GM20431 (cell line): ENCODE measurements at regions not wholly inside any gene's neighbourhood (a gene's known extent, or its start where the extent isn't known, plus 50 kb on each side); places are given as distances from the start of the nearest gene placed in this dataset.

Experiments used
- in situ Hi-C: fragments of 300-500 bp; cut with MseI, MboI; formaldehyde crosslinking; loops from one replicate; pipeline ENCODE4 v1.15.0; 2020; ENCODE audit warnings: low sequenced_read_pairs; ENCODE audit not compliant: unreplicated experiment

- in situ Hi-C loops: no loop called here
These were observed 53.8 kb upstream of the FBN2 start for GRCh38 chr5:128591598-128592455.

DNA sequence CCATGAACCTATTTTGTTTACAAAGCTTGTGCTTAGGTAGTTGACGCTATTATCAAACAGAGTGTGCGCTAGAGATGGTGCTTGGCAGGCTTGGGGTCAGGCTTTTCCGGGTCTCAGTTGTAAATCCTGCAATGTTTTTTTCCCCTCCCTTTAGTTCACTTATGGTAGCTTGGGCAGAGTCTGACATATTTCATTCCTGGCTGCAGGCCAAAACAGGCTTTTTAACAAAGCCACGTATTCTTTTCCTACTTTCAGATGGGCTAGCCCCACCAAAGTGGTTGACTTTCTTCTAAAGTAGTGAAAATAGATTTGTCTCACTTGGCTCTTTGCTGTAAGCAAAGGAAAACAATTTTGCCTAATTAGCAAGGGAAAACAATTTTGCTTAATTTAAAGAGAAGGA, 58.0 kb upstream of the FBN2 start:
- in situ Hi-C loops: no loop called here

- in situ Hi-C loops: no loop called here
These were observed 59.1 kb upstream of the FBN2 start for GRCh38 chr5:128597156-128597555.

DNA sequence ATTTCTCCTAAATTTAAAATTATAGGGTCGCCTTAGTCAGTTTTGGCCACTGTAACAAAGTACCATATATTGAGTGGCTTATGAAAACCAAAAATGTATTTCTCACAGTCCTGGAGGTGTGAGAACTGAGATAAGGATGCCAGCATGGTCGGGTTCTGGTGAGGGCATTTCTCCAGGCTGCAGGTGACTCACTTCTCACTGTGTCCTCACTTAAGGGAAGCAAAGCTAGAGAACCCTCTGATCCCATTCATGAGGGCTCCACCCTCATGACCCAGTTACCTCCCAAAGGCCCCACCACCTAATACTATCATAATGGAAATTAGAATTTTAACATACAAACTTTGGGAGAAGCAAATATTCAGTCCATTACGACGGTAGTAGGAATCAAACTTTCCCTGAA, 75.1 kb upstream of the FBN2 start:
- in situ Hi-C loops: no loop called here

- in situ Hi-C loops: no loop called here
These were observed 75.7 kb upstream of the FBN2 start for GRCh38 chr5:128613766-128614165.

GRCh38 chr5:128615578-128615977, 77.5 kb upstream of the FBN2 start:
- in situ Hi-C loops: no loop called here

GRCh38 chr5:128626536-128627090, 88.6 kb upstream of the FBN2 start:
- in situ Hi-C loops: no loop called here

DNA sequence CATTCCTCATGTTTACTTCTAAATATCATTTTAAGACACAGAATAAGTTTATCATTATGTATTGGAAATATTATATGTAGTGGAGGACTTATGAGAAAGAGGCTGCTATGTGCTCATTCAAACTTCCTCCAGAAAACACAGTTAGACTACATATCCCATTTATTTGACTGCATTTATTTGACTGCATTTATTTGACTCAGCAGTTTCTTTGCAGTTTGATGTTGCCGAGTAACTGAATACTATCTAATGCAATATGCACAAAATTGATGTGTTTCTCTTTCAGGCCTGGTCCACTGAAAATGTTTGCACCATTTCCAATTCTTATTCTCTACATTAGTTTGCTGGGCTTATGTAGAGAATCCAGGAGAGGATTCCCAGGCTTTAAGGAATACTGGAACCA, 89.9 kb upstream of the FBN2 start:
- in situ Hi-C loops: no loop called here

- in situ Hi-C loops: no loop called here
These were observed 91.1 kb upstream of the FBN2 start for GRCh38 chr5:128629157-128629556.

DNA sequence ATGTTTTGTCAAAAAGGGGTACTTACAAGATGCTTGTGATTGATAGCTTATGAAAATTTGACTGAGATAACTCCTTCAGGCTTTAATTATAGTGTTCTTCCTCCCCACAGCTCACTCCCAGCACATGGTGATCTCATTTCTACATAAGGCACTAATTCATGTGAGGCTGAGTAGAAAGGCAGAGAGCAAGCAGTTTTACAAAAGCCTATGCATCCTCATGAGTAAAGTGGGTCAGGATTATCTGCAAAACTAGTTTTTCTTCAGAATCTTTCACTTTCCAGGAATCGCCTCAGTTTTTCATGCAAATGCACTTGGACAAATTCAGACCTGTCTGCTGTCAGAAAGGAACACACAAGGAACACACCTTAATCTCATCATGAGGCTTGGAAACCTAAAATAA, 92.1 kb upstream of the FBN2 start:
- in situ Hi-C loops: no loop called here

- in situ Hi-C loops: no loop called here
These were observed 93.7 kb upstream of the FBN2 start for GRCh38 chr5:128631771-128632170.

- in situ Hi-C loops: no loop called here
These were observed 94.2 kb upstream of the FBN2 start for GRCh38 chr5:128632264-128632663.

DNA sequence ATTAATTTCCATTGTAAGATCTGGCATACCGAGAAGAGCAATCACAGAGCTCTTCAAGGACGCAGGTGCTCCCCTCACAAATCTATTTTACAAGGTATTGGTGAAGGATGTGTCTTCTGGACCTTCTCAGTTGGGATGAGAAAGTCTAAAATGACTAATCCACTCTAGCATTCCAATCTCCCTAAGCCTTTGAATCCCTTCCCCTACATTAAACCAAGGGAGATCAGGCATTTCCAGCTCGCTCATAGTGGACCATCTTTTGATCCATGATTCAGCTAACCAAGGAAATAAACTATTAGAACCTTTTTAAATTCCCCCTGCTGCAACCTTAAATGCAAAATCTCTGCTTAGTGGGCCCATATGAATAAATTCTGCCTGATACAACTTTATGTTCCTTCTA, 95.9 kb upstream of the FBN2 start:
- in situ Hi-C loops: no loop called here

DNA sequence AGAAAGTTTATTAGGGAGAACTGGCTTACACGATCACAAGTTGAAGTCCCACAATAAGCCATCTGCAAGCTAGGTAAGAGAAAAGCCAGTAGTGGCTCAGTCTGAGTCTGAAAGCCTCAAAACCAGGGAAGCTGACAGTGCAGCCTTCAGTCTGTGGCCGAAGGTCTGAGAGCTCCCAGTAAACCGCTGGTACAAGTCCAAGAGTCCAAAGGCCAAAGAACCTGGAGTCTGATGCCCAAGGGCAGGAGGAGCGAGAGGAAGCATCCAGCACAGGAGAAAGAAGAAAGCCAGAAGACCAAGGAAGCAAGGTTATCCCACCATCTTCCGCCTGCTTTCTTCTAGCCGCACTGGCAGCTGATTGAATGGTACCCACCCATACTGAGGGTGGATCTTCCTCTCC, 97.3 kb upstream of the FBN2 start:
- in situ Hi-C loops: no loop called here

- in situ Hi-C loops: no loop called here
These were observed 98.3 kb upstream of the FBN2 start for GRCh38 chr5:128636361-128636760.

DNA sequence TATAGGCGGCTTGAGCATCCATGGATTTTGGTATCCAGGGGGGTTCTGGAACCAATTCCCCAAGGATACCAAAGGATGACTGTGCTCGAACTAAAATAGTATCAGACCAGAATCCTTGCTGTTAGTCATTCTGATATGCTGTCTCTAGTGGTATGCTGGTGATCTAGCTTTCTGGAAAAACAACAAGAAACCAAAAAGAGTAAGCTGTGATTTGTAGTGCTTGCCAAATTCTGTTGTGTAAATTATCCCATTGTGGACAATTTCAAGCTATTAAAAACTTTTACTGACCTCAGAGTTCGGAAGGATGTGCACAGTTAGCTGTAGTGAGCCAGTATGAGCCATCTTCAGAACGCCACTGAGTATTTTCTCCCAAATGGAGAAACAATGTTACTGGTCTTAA, 99.0 kb upstream of the FBN2 start:
- in situ Hi-C loops: no loop called here

- in situ Hi-C loops: no loop called here
These were observed 103.8 kb upstream of the FBN2 start for GRCh38 chr5:128641861-128642260.

- in situ Hi-C loops: no loop called here
These were observed 106.8 kb upstream of the FBN2 start for GRCh38 chr5:128644863-128645262.

GRCh38 chr5:128645581-128645980, 107.5 kb upstream of the FBN2 start:
- in situ Hi-C loops: no loop called here

GRCh38 chr5:128646176-128646575, 108.1 kb upstream of the FBN2 start:
- in situ Hi-C loops: no loop called here

DNA sequence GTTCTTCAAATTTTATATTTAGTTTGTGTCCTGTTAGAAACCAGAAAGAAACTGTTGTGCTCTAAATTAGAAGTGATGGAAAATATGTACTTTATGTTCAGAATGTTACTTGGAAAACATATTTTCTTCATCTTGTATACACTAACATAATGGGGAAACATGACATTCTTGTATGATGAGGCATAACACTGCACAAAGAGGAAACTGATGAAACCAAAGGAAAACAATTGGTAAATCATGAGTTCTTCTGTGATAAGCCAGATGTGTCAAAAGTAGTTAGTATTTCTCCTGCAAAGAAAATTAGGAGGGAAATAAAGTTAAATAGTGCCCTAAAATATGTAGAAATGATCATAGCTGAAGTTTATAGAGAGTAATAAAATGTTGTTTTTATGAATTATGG, 111.1 kb upstream of the FBN2 start:
- in situ Hi-C loops: no loop called here

GRCh38 chr5:128662997-128663396, 125.0 kb upstream of the FBN2 start:
- in situ Hi-C loops: no loop called here
